Mesendoderm (in vitro differentiated cells): ENCODE measurements at regions not wholly inside any gene's neighbourhood (a gene's known extent, or its start where the extent isn't known, plus 50 kb on each side); places are given as distances from the start of the nearest gene placed in this dataset.
"Not testable (repeated sequence)": the region's sequence is repeated elsewhere in the genome, so short reads cannot be mapped to it uniquely, and the experiment has no call there.

ENCODE experiments used
- DNase-seq: peaks from one replicate; pipeline ENCODE4 v3.0.0; 2013
- H2AK5ac ChIP-seq: 2 replicates; pipeline ENCODE4 v1.6.1; 2013; ENCODE audit warnings: low read length, inconsistent platforms
- H2BK120ac ChIP-seq: 2 replicates; pipeline ENCODE4 v1.6.1; 2013; ENCODE audit warnings: low read depth, mild to moderate bottlenecking, low read length, moderate library complexity, mixed read lengths
- H2BK15ac ChIP-seq: replicated peaks from 2 replicates; pipeline ENCODE4 v1.6.1; 2013; ENCODE audit warnings: low read depth, mild to moderate bottlenecking, moderate library complexity
- H2BK5ac ChIP-seq: 2 replicates; pipeline ENCODE4 v1.6.1; 2013; ENCODE audit warnings: low read length, inconsistent platforms
- H3K18ac ChIP-seq: 2 replicates; pipeline ENCODE4 v1.6.1; 2013; ENCODE audit warnings: mild to moderate bottlenecking, low read length, mixed read lengths
- H3K23ac ChIP-seq: one replicate; pipeline ENCODE4 v1.6.1; 2013; ENCODE audit warnings: low read length
- H3K27ac ChIP-seq: 2 replicates; pipeline ENCODE4 v1.5.1; 2013; ENCODE audit warnings: low read depth, mild to moderate bottlenecking, inconsistent platforms, low read length, moderate library complexity
- H3K27me3 ChIP-seq: 2 replicates; pipeline ENCODE4 v1.6.1; 2013; ENCODE audit warnings: low read length, control low read depth, mild to moderate bottlenecking, inconsistent platforms; ENCODE audit not compliant: insufficient read depth, poor library complexity
- H3K36me3 ChIP-seq: 2 replicates; pipeline ENCODE4 v1.6.1; 2013; ENCODE audit warnings: low read length, inconsistent platforms; ENCODE audit not compliant: control insufficient read depth, insufficient read depth
- H3K4ac ChIP-seq: one replicate; pipeline ENCODE4 v1.6.1; 2013; ENCODE audit warnings: low read depth, mild to moderate bottlenecking, low read length, moderate library complexity
- H3K4me1 ChIP-seq: 2 replicates; pipeline ENCODE4 v1.6.1; 2013; ENCODE audit warnings: low read depth, low read length, inconsistent platforms; ENCODE audit not compliant: control insufficient read depth
- H3K4me2 ChIP-seq: 2 replicates; pipeline ENCODE4 v1.6.1; 2013; ENCODE audit warnings: low read length
- H3K4me3 ChIP-seq: 2 replicates; pipeline ENCODE4 v1.5.1; 2013; ENCODE audit warnings: mild to moderate bottlenecking, low read length
- H3K56ac ChIP-seq: one replicate; pipeline ENCODE4 v1.6.1; 2013; ENCODE audit warnings: low read length
- H3K79me1 ChIP-seq: 2 replicates; pipeline ENCODE4 v1.6.1; 2013; ENCODE audit warnings: low read length, inconsistent platforms
- H3K79me2 ChIP-seq: 2 replicates; pipeline ENCODE4 v1.6.1; 2013; ENCODE audit warnings: mild to moderate bottlenecking, low read length; ENCODE audit not compliant: control insufficient read depth, insufficient read depth
- H3K9ac ChIP-seq: 2 replicates; pipeline ENCODE4 v1.6.1; 2013; ENCODE audit warnings: low read length, inconsistent platforms
- H4K5ac ChIP-seq: one replicate; pipeline ENCODE4 v1.6.1; 2013; ENCODE audit warnings: low read length
- H4K8ac ChIP-seq: one replicate; pipeline ENCODE4 v1.6.1; 2013; ENCODE audit warnings: low read depth, mild to moderate bottlenecking, control low read depth, low read length, moderate library complexity
- WGBS: extraction: QIAGEN DNeasy Blood & Tissue Kit; methylation state at CpG from one replicate; pipeline ENCODE4 v1.1.7; 2013; ENCODE audit warnings: low lambda C conversion rate, missing lambda C conversion rate; ENCODE audit not compliant: insufficient coverage; ENCODE audit errors: extremely low coverage; 5-methylcytosine and 5-hydroxymethylcytosine counted together

- Histone ChIP-seq H3K27ac (no peak overlapping the region), H3K4me3 (no peak overlapping the region), H3K56ac (no peak overlapping the region), H3K9ac (no peak overlapping the region), H4K8ac (no peak overlapping the region), H3K79me2 (no peaks in the 10 kb centered on the region), H3K27me3 (no peaks in the 10 kb centered on the region), H3K4me1 (no peaks in the 10 kb centered on the region), H2BK5ac (no peak overlapping the region), H3K4ac (no peak overlapping the region), H3K4me2 (no peak overlapping the region), H3K18ac (no peak overlapping the region), H2BK15ac (no peak overlapping the region), H4K5ac (no peak overlapping the region), H3K36me3 (no peaks in the 10 kb centered on the region), H2BK120ac (no peak overlapping the region), H3K79me1 (no peaks in the 10 kb centered on the region), H2AK5ac (no peak overlapping the region), H3K23ac (no peak overlapping the region)
- peak; percentile 14 for DNase-seq
- WGBS = 100% methylated on average over 3 of the region's 7 CpGs
Measured at GRCh38 chr1:197994907-197995407, 77.8 kb downstream of the LHX9 start.

GRCh38 chr1:197995408-197996258 lies 78.5 kb downstream of the LHX9 start:
- Histone ChIP-seq H3K79me1 (no peaks in the 10 kb centered on the region), H3K4me2 (no peak overlapping the region), H2AK5ac (no peak overlapping the region), H3K23ac (no peak overlapping the region), H3K4me3 (no peak overlapping the region), H3K36me3 (no peaks in the 10 kb centered on the region), H3K4me1 (no peaks in the 10 kb centered on the region), H3K27me3 (no peaks in the 10 kb centered on the region), H3K9ac (no peak overlapping the region), H3K4ac (no peak overlapping the region), H4K8ac (no peak overlapping the region), H3K56ac (no peak overlapping the region), H4K5ac (no peak overlapping the region), H3K27ac (no peak overlapping the region), H2BK120ac (no peak overlapping the region), H2BK15ac (no peak overlapping the region), H2BK5ac (no peak overlapping the region), H3K18ac (no peak overlapping the region), H3K79me2 (no peaks in the 10 kb centered on the region)
- no CpG with 5 or more reads among the region's 6 CpGs for WGBS
- no peak for DNase-seq

DNA sequence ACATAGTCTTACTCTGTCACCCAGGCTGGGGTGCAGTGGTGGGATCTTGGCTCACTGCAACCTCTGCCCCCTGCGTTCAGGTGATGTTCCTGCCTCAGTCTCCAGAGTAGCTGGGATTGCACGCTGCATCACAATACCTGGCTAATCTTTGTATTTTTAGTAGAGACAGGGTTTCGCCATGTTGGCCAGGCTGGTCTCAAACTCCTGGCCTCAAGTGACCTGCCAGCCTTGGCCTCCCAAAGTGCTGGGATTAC lies 79.0 kb downstream of the LHX9 start:
- not testable (repeated sequence) for H3K4me1 ChIP-seq, H2BK120ac ChIP-seq, H3K4me2 ChIP-seq, H3K9ac ChIP-seq, H2BK5ac ChIP-seq, H3K56ac ChIP-seq, DNase-seq, H3K79me2 ChIP-seq, H3K18ac ChIP-seq, H4K8ac ChIP-seq, H3K4me3 ChIP-seq, H3K27ac ChIP-seq, H3K23ac ChIP-seq, H3K36me3 ChIP-seq, H2AK5ac ChIP-seq, H2BK15ac ChIP-seq, H3K27me3 ChIP-seq, H3K4ac ChIP-seq, H3K79me1 ChIP-seq, H4K5ac ChIP-seq
- no CpG with 5 or more reads among the region's 3 CpGs for WGBS

- Histone ChIP-seq H3K79me1 (no peaks in the 10 kb centered on the region), H3K4ac (no peak overlapping the region), H3K18ac (no peak overlapping the region), H4K8ac (no peak overlapping the region), H3K9ac (no peak overlapping the region), H3K79me2 (no peaks in the 10 kb centered on the region), H3K27me3 (no peaks in the 10 kb centered on the region), H3K36me3 (no peaks in the 10 kb centered on the region), H3K4me1 (no peaks in the 10 kb centered on the region), H3K27ac (no peak overlapping the region), H4K5ac (no peak overlapping the region), H2BK15ac (no peak overlapping the region), H3K4me2 (no peak overlapping the region), H3K23ac (no peak overlapping the region), H2AK5ac (no peak overlapping the region), H3K4me3 (no peak overlapping the region), H2BK5ac (no peak overlapping the region), H2BK120ac (no peak overlapping the region), H3K56ac (no peak overlapping the region)
- WGBS = no CpG with 5 or more reads among the region's 5 CpGs
- DNase-seq = peak; percentile 32
Measured at GRCh38 chr1:197998110-197998509, 80.9 kb downstream of the LHX9 start.

- Histone ChIP-seq H3K18ac (no peak overlapping the region), H3K4me2 (no peak overlapping the region), H3K36me3 (no peaks in the 10 kb centered on the region), H3K79me1 (no peaks in the 10 kb centered on the region), H3K4ac (no peak overlapping the region), H3K9ac (no peak overlapping the region), H3K27me3 (no peaks in the 10 kb centered on the region), H2BK15ac (no peak overlapping the region), H3K56ac (no peak overlapping the region), H3K4me3 (no peak overlapping the region), H2BK120ac (no peak overlapping the region), H2BK5ac (no peak overlapping the region), H3K4me1 (no peaks in the 10 kb centered on the region), H4K8ac (no peak overlapping the region), H3K79me2 (no peaks in the 10 kb centered on the region), H4K5ac (no peak overlapping the region), H2AK5ac (no peak overlapping the region), H3K27ac (no peak overlapping the region), H3K23ac (no peak overlapping the region)
- DNase-seq = no peak
- WGBS = no CpG with 5 or more reads among the region's 3 CpGs
Measured at GRCh38 chr1:198001776-198002408, 84.7 kb downstream of the LHX9 start.
